Nephron progenitor cell (in vitro differentiated cells): ENCODE measurements at regions not wholly inside any gene's neighbourhood (a gene's known extent, or its start where the extent isn't known, plus 50 kb on each side); places are given as distances from the start of the nearest gene placed in this dataset.

ENCODE experiments used
- DNase-seq: peaks from one replicate; pipeline ENCODE4 v3.0.0; 2021
- H3K27ac Mint-ChIP-seq: 2 replicates; pipeline ENCODE4 v1.8.0; 2021; ENCODE audit warnings: mild to moderate bottlenecking, moderate library complexity, mixed read lengths
- H3K27me3 Mint-ChIP-seq: 2 replicates; pipeline ENCODE4 v1.8.0; 2021; ENCODE audit warnings: mild to moderate bottlenecking, low read depth, mixed read lengths; ENCODE audit not compliant: poor library complexity
- H3K36me3 Mint-ChIP-seq: 2 replicates; pipeline ENCODE4 v1.8.0; 2021; ENCODE audit warnings: low read depth, mixed read lengths
- H3K4me1 Mint-ChIP-seq: 2 replicates; pipeline ENCODE4 v1.8.0; 2021; ENCODE audit warnings: mixed read lengths
- H3K4me3 Mint-ChIP-seq: 2 replicates; pipeline ENCODE4 v1.8.0; 2021; ENCODE audit warnings: mild to moderate bottlenecking, moderate library complexity, mixed read lengths
- H3K9me3 Mint-ChIP-seq: 2 replicates; pipeline ENCODE4 v1.8.0; 2021; ENCODE audit warnings: mild to moderate bottlenecking, moderate library complexity, mixed read lengths
- CTCF ChIP-seq: fragments of 200-600 bp; sonication (generic); IDR thresholded peaks from 2 replicates; pipeline ENCODE4 v1.5.0; 2021; ENCODE audit warnings: antibody characterized with exemption

DNA sequence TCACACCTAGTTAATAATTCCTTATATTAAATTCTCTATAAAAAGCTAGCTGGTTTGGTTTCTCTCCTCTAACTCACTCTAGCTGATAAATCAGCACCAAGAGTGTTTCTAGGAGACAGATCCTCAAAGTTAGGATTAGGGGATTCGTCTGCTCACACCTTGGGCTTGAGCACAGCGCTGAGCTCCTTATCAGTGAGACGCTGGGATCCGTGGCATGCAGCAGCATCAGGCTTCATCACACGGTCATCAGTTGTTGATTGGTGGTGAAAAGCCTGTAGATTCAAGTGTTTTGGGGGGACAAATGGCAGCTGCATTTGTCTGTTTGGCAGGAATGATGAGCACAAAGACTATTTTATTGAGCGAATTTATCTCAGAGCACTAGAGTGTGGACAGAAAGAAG is 72.6 kb upstream of the MC2R start:
- peaks cover 4% of the 10 kb centered on the region for H3K9me3 Mint-ChIP-seq
- no peak for TF ChIP-seq CTCF
- no peaks in the 10 kb centered on the region for H3K36me3 Mint-ChIP-seq
- H3K4me3 Mint-ChIP-seq, result no peak overlapping the region
- no peak for DNase-seq
- H3K27ac Mint-ChIP-seq, result no peak overlapping the region
- peaks cover 4% of the 10 kb centered on the region for H3K27me3 Mint-ChIP-seq
- H3K4me1 Mint-ChIP-seq, result no peaks in the 10 kb centered on the region

GRCh38 chr18:13984080-13984479 is 68.7 kb upstream of the MC2R start:
- Mint-ChIP-seq H3K4me3 (no peak overlapping the region), H3K36me3 (no peaks in the 10 kb centered on the region), H3K27ac (no peak overlapping the region), H3K9me3 (peaks cover 5% of the 10 kb centered on the region), H3K4me1 (peaks cover 6% of the 10 kb centered on the region), H3K27me3 (no peaks in the 10 kb centered on the region)
- DNase-seq, result no peak
- TF ChIP-seq CTCF, result no peak

DNA sequence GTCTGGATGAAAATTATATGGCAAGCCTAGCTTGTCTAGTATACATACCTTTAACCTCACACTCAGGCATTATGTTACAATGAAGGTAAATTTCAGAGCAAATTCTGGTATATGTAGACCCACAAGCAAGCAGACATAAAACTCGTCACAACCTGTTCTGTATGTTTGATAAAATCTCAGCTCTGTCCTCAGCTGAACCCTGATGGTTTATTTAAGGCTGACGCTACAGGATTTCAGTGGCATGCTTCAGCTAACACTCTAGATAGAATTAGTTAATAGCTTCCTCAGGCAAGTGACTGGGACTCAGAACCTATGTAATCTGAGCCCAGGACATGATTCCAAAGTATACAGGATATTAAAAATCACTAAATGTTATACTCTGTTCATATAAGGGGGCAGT is 68.2 kb upstream of the MC2R start:
- Mint-ChIP-seq H3K27ac (no peak overlapping the region), H3K4me1 (peaks cover 6% of the 10 kb centered on the region), H3K27me3 (no peaks in the 10 kb centered on the region), H3K36me3 (no peaks in the 10 kb centered on the region), H3K9me3 (peaks cover 5% of the 10 kb centered on the region), H3K4me3 (no peak overlapping the region)
- no peak for TF ChIP-seq CTCF
- DNase-seq, result no peak

DNA sequence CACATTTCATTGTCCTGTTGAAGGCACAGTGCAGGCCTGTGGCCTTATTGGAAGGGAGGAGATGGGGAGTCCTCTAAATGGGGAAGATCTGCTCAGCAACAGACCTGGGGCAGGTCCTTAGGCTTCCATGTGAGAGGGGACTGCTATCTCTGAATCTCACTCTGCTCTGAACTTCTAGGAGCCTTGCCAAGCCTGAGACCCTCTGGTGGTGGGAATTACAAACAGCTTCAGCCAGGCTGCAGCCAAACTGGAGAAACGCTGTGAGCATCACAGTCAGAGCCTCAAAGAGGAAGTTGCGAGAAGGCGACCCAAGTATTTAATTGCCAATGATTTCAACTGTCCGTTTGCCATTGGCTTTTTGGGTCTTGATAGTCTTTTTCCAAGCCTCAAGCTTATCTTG is 66.8 kb upstream of the MC2R start:
- no peak for DNase-seq
- TF ChIP-seq CTCF, result no peak
- Mint-ChIP-seq H3K27me3 (no peaks in the 10 kb centered on the region), H3K9me3 (peaks cover 5% of the 10 kb centered on the region), H3K4me1 (peaks cover 6% of the 10 kb centered on the region), H3K36me3 (no peaks in the 10 kb centered on the region), H3K27ac (no peak overlapping the region), H3K4me3 (no peak overlapping the region)

GRCh38 chr18:13973061-13973575 is 57.8 kb upstream of the MC2R start:
- H3K9me3 Mint-ChIP-seq, result peaks cover 27% of the 10 kb centered on the region
- no peak overlapping the region for H3K4me3 Mint-ChIP-seq
- H3K27me3 Mint-ChIP-seq, result no peaks in the 10 kb centered on the region
- H3K4me1 Mint-ChIP-seq, result no peaks in the 10 kb centered on the region
- H3K27ac Mint-ChIP-seq, result peak overlapping the region; percentile 24
- no peak for DNase-seq
- no peaks in the 10 kb centered on the region for H3K36me3 Mint-ChIP-seq
- no peak for TF ChIP-seq CTCF
